ENCODE measurements at regions not wholly inside any gene's neighbourhood (a gene's known extent, or its start where the extent isn't known, plus 50 kb on each side); places are given as distances from the start of the nearest gene placed in this dataset.

DNA sequence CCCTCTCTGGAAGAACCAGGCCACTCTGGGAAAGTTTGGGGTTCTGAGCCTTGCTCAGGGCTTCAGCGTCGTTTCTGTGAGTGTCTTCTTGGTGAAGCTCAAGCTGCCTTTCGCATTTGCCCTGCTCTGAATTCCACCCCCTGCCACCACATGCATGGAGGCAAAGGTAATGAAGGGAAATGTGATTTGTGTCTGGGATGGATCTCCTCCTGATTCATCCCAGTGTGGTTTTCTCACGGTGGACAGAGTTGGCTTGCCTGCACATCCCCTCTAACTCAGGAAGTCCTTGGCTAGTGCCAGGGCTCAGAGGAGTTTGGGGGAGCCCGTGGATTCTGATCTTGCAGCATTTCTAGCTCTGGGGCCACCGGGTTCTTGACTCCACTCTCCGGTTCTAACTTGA lies 173.6 kb upstream of the RAB4A start:
- TF ChIP-seq POLR2AphosphoS5 (IDR thresholded peaks at IDR 0.05) (no peak), POLR2A (IDR thresholded peaks at IDR 0.05) (no peak)
- TF ChIP-seq, protein P1, sequence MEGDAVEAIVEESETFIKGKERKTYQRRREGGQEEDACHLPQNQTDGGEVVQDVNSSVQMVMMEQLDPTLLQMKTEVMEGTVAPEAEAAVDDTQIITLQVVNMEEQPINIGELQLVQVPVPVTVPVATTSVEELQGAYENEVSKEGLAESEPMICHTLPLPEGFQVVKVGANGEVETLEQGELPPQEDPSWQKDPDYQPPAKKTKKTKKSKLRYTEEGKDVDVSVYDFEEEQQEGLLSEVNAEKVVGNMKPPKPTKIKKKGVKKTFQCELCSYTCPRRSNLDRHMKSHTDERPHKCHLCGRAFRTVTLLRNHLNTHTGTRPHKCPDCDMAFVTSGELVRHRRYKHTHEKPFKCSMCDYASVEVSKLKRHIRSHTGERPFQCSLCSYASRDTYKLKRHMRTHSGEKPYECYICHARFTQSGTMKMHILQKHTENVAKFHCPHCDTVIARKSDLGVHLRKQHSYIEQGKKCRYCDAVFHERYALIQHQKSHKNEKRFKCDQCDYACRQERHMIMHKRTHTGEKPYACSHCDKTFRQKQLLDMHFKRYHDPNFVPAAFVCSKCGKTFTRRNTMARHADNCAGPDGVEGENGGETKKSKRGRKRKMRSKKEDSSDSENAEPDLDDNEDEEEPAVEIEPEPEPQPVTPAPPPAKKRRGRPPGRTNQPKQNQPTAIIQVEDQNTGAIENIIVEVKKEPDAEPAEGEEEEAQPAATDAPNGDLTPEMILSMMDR (IDR thresholded peaks at IDR 0.05) = no peak

Measured in prostate gland (tissue), 2 donors.